GM19395 (cell line): ENCODE measurements at regions not wholly inside any gene's neighbourhood (a gene's known extent, or its start where the extent isn't known, plus 50 kb on each side); places are given as distances from the start of the nearest gene placed in this dataset.
"Not testable (repeated sequence)": the region's sequence is repeated elsewhere in the genome, so short reads cannot be mapped to it uniquely, and the experiment has no call there.

ENCODE experiments used
- ATAC-seq: cut with Tn5 transposase; IDR thresholded peaks from one replicate; pipeline ENCODE4 v1.9.1; 2021; ENCODE audit warnings: mild to moderate bottlenecking, moderate library complexity; ENCODE audit not compliant: unreplicated experiment

GRCh38 chr12:11535127-11535526 lies 114.3 kb upstream of the ETV6 start:
- ATAC-seq = no peak

- no peak for ATAC-seq
Measured at GRCh38 chr12:11539156-11539555, 110.3 kb upstream of the ETV6 start.

DNA sequence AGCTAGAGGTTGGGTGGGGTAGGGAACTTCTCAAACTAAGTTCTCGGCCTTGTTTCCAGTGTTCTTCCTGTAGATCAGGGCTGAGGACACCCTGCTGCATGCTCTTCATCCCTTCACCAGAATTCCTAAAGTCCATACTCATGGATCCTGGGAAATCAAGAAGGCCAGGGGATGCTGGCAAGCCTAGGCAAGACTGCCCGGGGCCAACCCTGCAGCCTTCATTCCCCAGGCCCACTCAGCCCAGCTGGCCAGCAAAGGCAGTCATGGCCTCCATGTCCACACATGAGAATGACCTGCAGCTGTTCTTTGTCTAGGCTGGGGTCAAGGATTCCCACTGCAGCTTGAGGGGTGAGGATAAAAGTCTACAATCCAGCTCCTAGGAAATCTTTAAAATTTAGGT lies 109.3 kb upstream of the ETV6 start:
- no peak for ATAC-seq

- no peak for ATAC-seq
Measured at GRCh38 chr12:11540615-11541310, 108.7 kb upstream of the ETV6 start.

DNA sequence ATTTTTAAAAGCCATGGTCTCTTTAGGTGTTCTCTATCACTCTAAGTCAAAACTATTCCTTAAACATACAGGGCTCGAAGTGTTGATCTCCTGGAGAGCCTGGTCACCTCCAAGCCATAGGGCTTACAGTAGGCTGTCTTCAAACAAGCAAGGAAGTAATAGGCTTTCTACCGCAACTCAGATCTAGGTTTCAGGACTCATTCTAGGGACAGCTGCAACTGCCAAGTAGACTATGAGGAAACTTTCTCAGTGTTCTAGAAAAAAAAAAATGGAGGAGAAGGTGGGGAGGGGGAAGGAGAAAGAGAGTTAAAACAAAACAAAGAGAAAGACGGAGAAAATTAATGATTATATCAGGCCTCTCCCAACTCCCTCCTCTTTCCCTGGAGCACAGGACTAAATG lies 106.9 kb upstream of the ETV6 start:
- no peak for ATAC-seq

- no peak for ATAC-seq
Measured at GRCh38 chr12:11543457-11544158, 105.9 kb upstream of the ETV6 start.

- ATAC-seq = peak; percentile 81
Measured at GRCh38 chr12:11545484-11546330, 103.8 kb upstream of the ETV6 start.

GRCh38 chr12:11546582-11547270 lies 102.7 kb upstream of the ETV6 start:
- not testable (repeated sequence) for ATAC-seq

GRCh38 chr12:11547271-11547646 lies 102.2 kb upstream of the ETV6 start:
- ATAC-seq = not testable (repeated sequence)

- no peak for ATAC-seq
Measured at GRCh38 chr12:11549119-11549518, 100.4 kb upstream of the ETV6 start.

GRCh38 chr12:11553871-11554533 lies 95.5 kb upstream of the ETV6 start:
- ATAC-seq = peak; percentile 79

- no peak for ATAC-seq
Measured at GRCh38 chr12:11555195-11555594, 94.3 kb upstream of the ETV6 start.

GRCh38 chr12:11555743-11556625 lies 93.5 kb upstream of the ETV6 start:
- ATAC-seq = no peak

- ATAC-seq = no peak
Measured at GRCh38 chr12:11556682-11557081, 92.8 kb upstream of the ETV6 start.

GRCh38 chr12:11559626-11560340 lies 89.7 kb upstream of the ETV6 start:
- no peak for ATAC-seq

DNA sequence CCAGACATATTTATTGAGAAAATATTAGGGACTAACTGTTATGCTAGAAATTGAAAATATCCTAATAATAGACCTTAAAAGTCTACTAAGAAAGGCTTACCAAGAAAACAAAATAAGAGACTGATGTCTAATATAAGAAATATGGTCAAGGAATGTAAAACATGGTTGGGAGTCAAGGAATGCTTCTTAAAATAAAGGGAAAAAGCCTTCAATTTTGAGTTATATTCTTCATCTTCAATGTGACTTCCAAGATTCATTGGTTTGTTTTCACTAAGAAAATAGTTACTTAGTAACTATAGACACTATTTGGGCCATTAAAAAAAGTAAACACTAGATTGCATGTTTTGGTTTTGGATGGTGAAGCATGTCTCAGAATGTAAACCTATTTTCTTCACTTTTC lies 88.1 kb upstream of the ETV6 start:
- no peak for ATAC-seq

DNA sequence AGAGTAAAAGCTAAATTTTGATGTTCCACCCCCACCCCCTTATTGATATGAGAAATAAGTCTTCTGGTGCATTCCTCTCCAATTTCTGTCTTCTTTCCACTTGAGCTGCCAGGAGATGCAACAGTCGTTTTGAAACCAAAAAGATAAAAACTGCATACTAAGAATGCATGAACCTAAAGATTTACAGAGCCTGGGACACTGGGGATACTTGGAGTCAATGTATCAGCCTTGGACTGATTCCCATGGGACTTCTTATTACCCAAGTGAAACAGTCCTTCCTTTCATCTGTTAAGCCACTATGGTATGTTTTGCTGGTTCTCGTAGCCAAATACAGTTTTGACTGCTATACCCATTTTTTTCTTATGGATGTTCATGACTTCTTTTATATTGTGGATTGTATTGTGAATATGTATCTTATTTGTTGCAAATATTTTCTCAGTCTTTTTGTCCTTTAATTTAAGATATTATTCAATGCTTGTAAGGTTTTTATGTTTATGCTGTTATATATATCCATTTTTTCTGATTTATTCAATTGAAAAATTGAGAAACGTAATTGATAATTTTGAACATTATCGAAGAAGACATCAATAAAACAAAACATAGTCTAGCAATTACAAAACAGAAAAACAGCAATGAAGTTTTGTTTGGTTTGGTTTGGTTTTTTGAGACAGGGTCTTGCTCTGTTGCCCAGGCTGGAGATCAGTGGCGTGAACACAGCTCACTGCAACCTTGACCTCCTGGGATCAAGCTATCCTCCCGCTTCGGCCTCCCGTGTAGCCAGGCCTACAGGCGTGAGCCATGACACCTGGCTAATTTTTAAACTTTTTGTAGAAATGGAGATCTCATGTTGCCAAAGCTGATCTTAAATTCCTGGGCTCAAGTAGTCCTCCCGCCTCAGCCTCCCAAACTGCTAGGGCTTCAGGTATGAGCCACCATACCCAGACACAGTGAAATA lies 85.4 kb upstream of the ETV6 start:
- ATAC-seq = no peak
